ENCODE measurements at regions not wholly inside any gene's neighbourhood (a gene's known extent, or its start where the extent isn't known, plus 50 kb on each side); places are given as distances from the start of the nearest gene placed in this dataset.

GRCh38 chr6:152920016-152920415 lies 62.8 kb downstream of the FBXO5 start:
- DNase-seq (ENCODE audit: low read depth): no peak
- no peak for TF ChIP-seq CTCF (IDR thresholded peaks at IDR 0.05; ENCODE audit: insufficient read depth, low read length)
- no peak overlapping the region for H3K4me3 ChIP-seq (ENCODE audit: low read depth, low read length)

All from fibroblast of the aortic adventitia (primary cell).